K562 (cell line): ENCODE measurements at regions not wholly inside any gene's neighbourhood (a gene's known extent, or its start where the extent isn't known, plus 50 kb on each side); places are given as distances from the start of the nearest gene placed in this dataset.
"Not testable (repeated sequence)": the region's sequence is repeated elsewhere in the genome, so short reads cannot be mapped to it uniquely, and the experiment has no call there.

ENCODE experiments used
- ATAC-seq: fragments of 200-7000 bp; cut with Tn5 transposase; 3 replicates; pipeline ENCODE4 v1.9.1; 2020; ENCODE audit warnings: moderate library complexity
- BruUV-seq: library from RNA; stranded (reverse); fragments of 400-500 nt; replicated peaks from 2 replicates; lab custom pipeline; 2021; lab: Mats Ljungman, UMichigan
- CTCF ChIA-PET: fragments of 300-600 bp; formaldehyde crosslinking; extraction: SDS; loops from one replicate; lab custom pipeline; 2021; ENCODE audit warnings: low intra/inter-chr PET ratio; lab: Yijun Ruan, JAX
- POLR2A ChIA-PET: fragments of 300-600, 350-650 bp; sonication (Branson Sonifier 250); formaldehyde crosslinking; extraction: SDS; loops from one replicate; lab custom pipeline; 2021; ENCODE audit warnings: antibody characterized with exemption, inconsistent platforms; lab: Yijun Ruan, JAX
- DNase-seq, 4 experiments: peaks; one replicate each; pipeline versions ENCODE4 v3.0.0 to v3.0.0-alpha.2; 2011 to 2018; ENCODE audit warnings: low spot score in 3 of 4, mixed read lengths in 3 of 4; ENCODE audit errors: extremely low read depth in 1 of 4
- FAIRE-seq: peaks from 2 replicates; lab custom pipeline; 2011; peaks lifted over from hg19 to GRCh38; lab: Jason Lieb, UNC
- H2AFZ ChIP-seq: 2 replicates; pipeline ENCODE4 v1.6.0; 2011; ENCODE audit warnings: low read depth, low read length, control low read depth, inconsistent platforms
- H3K27ac ChIP-seq: fragments of 200-600 bp; 3 replicates; pipeline ENCODE4 v1.8.0; 2011; ENCODE audit warnings: low read depth, mild to moderate bottlenecking, control low read depth, inconsistent platforms, low read length, moderate library complexity, mixed read lengths; ENCODE audit errors: extremely low read depth
- H3K27me3 ChIP-seq, 2 experiments: fragments of 300-600 bp in 1 of 2; 2 replicates in 1 of 2; 3 replicates in 1 of 2; pipeline versions ENCODE4 v1.6.0 to v1.8.0; 2011; ENCODE audit warnings: inconsistent platforms in 2 of 2, low read length in 2 of 2, mild to moderate bottlenecking in 1 of 2, mixed read lengths in 1 of 2, moderate library complexity in 1 of 2; ENCODE audit not compliant: control insufficient read depth in 2 of 2, insufficient read depth in 2 of 2
- H3K36me3 ChIP-seq: fragments of 300-600 bp; 3 replicates; pipeline ENCODE4 v1.8.0; 2011; ENCODE audit warnings: mild to moderate bottlenecking, low read length, inconsistent platforms; ENCODE audit not compliant: control insufficient read depth, insufficient read depth
- H3K4me1 ChIP-seq, 2 experiments: fragments of 200-600 bp in 1 of 2; replicated peaks in 1 of 2; 2 replicates in 1 of 2; 3 replicates in 1 of 2; pipeline versions ENCODE4 v1.5.1 to v1.8.0; 2011; ENCODE audit warnings: inconsistent platforms in 2 of 2, low read length in 2 of 2, mild to moderate bottlenecking in 1 of 2, mixed read lengths in 1 of 2, moderate library complexity in 1 of 2; ENCODE audit not compliant: control insufficient read depth in 2 of 2, insufficient read depth in 2 of 2
- H3K4me2 ChIP-seq: 2 replicates; pipeline ENCODE4 v1.6.1; 2011; ENCODE audit warnings: low read length, control low read depth, inconsistent platforms, mixed read lengths; ENCODE audit not compliant: insufficient read depth
- H3K4me3 ChIP-seq: fragments of 200-600 bp; sonication (generic), shearing (Covaris generic); 2 replicates; pipeline ENCODE4 v1.5.1; 2016; ENCODE audit warnings: control low read depth, inconsistent platforms
- H3K79me2 ChIP-seq: fragments of 200-600 bp; 3 replicates; pipeline ENCODE4 v1.8.0; 2011; ENCODE audit warnings: low read length, inconsistent platforms; ENCODE audit not compliant: control insufficient read depth, insufficient read depth
- H3K9ac ChIP-seq, 2 experiments: 2 replicates each; pipeline versions ENCODE4 v1.6.0 to v1.6.1; 2011; ENCODE audit warnings: low read depth in 2 of 2, low read length in 2 of 2, control low read depth in 1 of 2, inconsistent platforms in 1 of 2, mild to moderate bottlenecking in 1 of 2, mixed read lengths in 1 of 2; ENCODE audit not compliant: insufficient read depth in 1 of 2
- H3K9me1 ChIP-seq: one replicate; pipeline ENCODE4 v1.6.0; 2011; ENCODE audit warnings: inconsistent platforms, mild to moderate bottlenecking, low read length, moderate library complexity; ENCODE audit not compliant: control insufficient read depth, insufficient read depth
- H3K9me3 ChIP-seq: replicated peaks from 2 replicates; pipeline ENCODE4 v1.5.1; 2011; ENCODE audit warnings: low read depth, low read length, inconsistent platforms; ENCODE audit not compliant: control insufficient read depth, insufficient read depth
- H4K20me1 ChIP-seq: replicated peaks from 2 replicates; pipeline ENCODE4 v1.6.1; 2011; ENCODE audit warnings: low read length, inconsistent platforms, mixed read lengths; ENCODE audit not compliant: control insufficient read depth, insufficient read depth
- CC2D1A ChIP-seq: fragments of 450-650 bp; IDR thresholded peaks from 2 replicates; pipeline ENCODE4 v1.6.1; 2017; ENCODE audit warnings: mild to moderate bottlenecking
- CHD2 ChIP-seq: IDR thresholded peaks from 2 replicates; pipeline ENCODE4 v1.6.1; 2011; ENCODE audit warnings: low read depth, low read length
- FOXA3 ChIP-seq, 2 experiments: fragments of 450-650 bp in 1 of 2; sonication (generic) in 1 of 2; formaldehyde crosslinking; IDR thresholded peaks in 1 of 2; conservative IDR thresholded peaks in 1 of 2; 2 replicates each; pipeline versions ENCODE4 v1.4.0 to v1.8.0; 2020 to 2022; ENCODE audit warnings: mild to moderate bottlenecking in 2 of 2, missing genetic modification reagents in 1 of 2
- HNRNPL ChIP-seq: fragments of 200-400 bp; formaldehyde crosslinking; IDR thresholded peaks from 2 replicates; pipeline ENCODE4 v1.6.1; 2017; ENCODE audit warnings: low read depth, mild to moderate bottlenecking, low read length
- MAFK ChIP-seq: IDR thresholded peaks from 2 replicates; pipeline ENCODE4 v1.6.1; 2011; ENCODE audit warnings: low read length, improper control_type of control experiment
- MEF2A ChIP-seq: IDR thresholded peaks from 2 replicates; pipeline ENCODE4 v1.6.1; 2011; ENCODE audit warnings: low read depth, mild to moderate bottlenecking, low read length, moderate library complexity; ENCODE audit not compliant: control insufficient read depth
- MXD1 ChIP-seq: fragments of 250-450 bp; sonication (Bioruptor Pico); IDR thresholded peaks from 2 replicates; pipeline ENCODE4 v1.8.0; 2021; ENCODE audit warnings: borderline replicate concordance, mild to moderate bottlenecking, moderate library complexity; ENCODE audit not compliant: poor library complexity, severe bottlenecking
- NFIC ChIP-seq: fragments of 450-650 bp; IDR thresholded peaks from 2 replicates; pipeline ENCODE4 v1.6.1; 2017; ENCODE audit warnings: mild to moderate bottlenecking, inconsistent platforms
- NR3C1 ChIP-seq: sonication (generic); formaldehyde crosslinking; IDR thresholded peaks from 2 replicates; pipeline ENCODE4 v1.8.1; 2022; ENCODE audit warnings: missing genetic modification reagents
- SPI1 ChIP-seq: IDR thresholded peaks from 2 replicates; pipeline ENCODE4 v1.6.1; 2011; ENCODE audit warnings: low read depth, low read length, control low read depth, borderline replicate concordance
- TCFL5 ChIP-seq: fragments of 250-450 bp; sonication (Bioruptor Pico); conservative IDR thresholded peaks from 2 replicates; pipeline ENCODE4 v1.6.1; 2021; ENCODE audit warnings: mild to moderate bottlenecking, moderate library complexity, matching md5 sums
- ZFP30 ChIP-seq: fragments of 250-450 bp; sonication (Bioruptor Pico); IDR thresholded peaks from 2 replicates; pipeline ENCODE4 v1.8.0; 2022; ENCODE audit warnings: moderate library complexity, mild to moderate bottlenecking, inconsistent platforms, borderline replicate concordance
- ZNF431 ChIP-seq: sonication (generic); formaldehyde crosslinking; IDR thresholded peaks from 2 replicates; pipeline ENCODE4 v1.8.0; 2022; ENCODE audit warnings: mild to moderate bottlenecking, missing genetic modification reagents
- ZNF764 ChIP-seq: fragments of 250-450 bp; sonication (Bioruptor Pico); IDR thresholded peaks from 2 replicates; pipeline ENCODE4 v1.4.0; 2020; ENCODE audit warnings: low read depth, mild to moderate bottlenecking, moderate library complexity
- WGBS: fragments of 100-300 bp; shearing (Covaris generic); methylation state at CpG from one replicate; pipeline ENCODE4 v1.1.6; 2016; ENCODE audit warnings: low coverage, mixed read lengths; ENCODE audit not compliant: insufficient coverage; ENCODE audit errors: missing lambda C conversion rate; 5-methylcytosine and 5-hydroxymethylcytosine counted together
- in situ Hi-C: fragments of 300-500 bp; cut with MboI; formaldehyde crosslinking; loops from 4 replicates; pipeline ENCODE4 v1.15.0; 2018; ENCODE audit warnings: inconsistent platforms, mixed read lengths
- intact Hi-C: fragments of 100-400 bp; cut with micrococcal nuclease; formaldehyde crosslinking; loops from 2 replicates; pipeline ENCODE4 v1.14.2; 2022

- H3K4me2 ChIP-seq, H3K9me3 ChIP-seq, intact Hi-C loops, H3K9me1 ChIP-seq, H3K36me3 ChIP-seq, FAIRE-seq, H3K27me3 ChIP-seq, H3K4me3 ChIP-seq, H2AFZ ChIP-seq, H4K20me1 ChIP-seq, BruUV-seq, H3K27ac ChIP-seq, H3K79me2 ChIP-seq, CTCF ChIA-PET, DNase-seq, ATAC-seq, in situ Hi-C loops, H3K9ac ChIP-seq, H3K4me1 ChIP-seq: not testable (repeated sequence)
- POLR2A ChIA-PET = interaction anchor here (0.6 kb wide), 1 partner anchor 12 kb away, joined by 3 read pairs; no protein-coding TSS in a partner anchor
- TF ChIP-seq NFIC (peak; percentile 17; the same call in 1 of the 2 replicates), ZNF431 (peak; percentile 90)
Observed at GRCh38 chr3:177628095-177628719, 430.9 kb upstream of the TBL1XR1 start.

GRCh38 chr3:177629276-177629675 is 432.0 kb upstream of the TBL1XR1 start:
- Histone ChIP-seq H3K4me1 (no peaks in the 10 kb centered on the region), H3K9me1 (no peaks in the 10 kb centered on the region), H3K9ac (no peak overlapping the region), H3K27ac (no peak overlapping the region), H2AFZ (no peak overlapping the region), H4K20me1 (no peaks in the 10 kb centered on the region), H3K4me2 (no peak overlapping the region), H3K27me3 (no peaks in the 10 kb centered on the region), H3K79me2 (no peaks in the 10 kb centered on the region), H3K9me3 (no peaks in the 10 kb centered on the region), H3K4me3 (no peak overlapping the region), H3K36me3 (no peaks in the 10 kb centered on the region)
- no peak for TF ChIP-seq SPI1
- TF ChIP-seq HNRNPL = no peak
- no peak for TF ChIP-seq ZNF764 (CRISPR knock-in tag)
- TF ChIP-seq MXD1 (CRISPR knock-in tag) = no peak
- no peak for TF ChIP-seq MEF2A
- TF ChIP-seq CC2D1A = no peak
- no peak for TF ChIP-seq FOXA3 (CRISPR knock-in tag; conservative IDR thresholded peaks at IDR 0.05 in 1 of 2, IDR thresholded peaks at IDR 0.05 in 1 of 2)
- TF ChIP-seq CHD2 = no peak
- no peak for TF ChIP-seq TCFL5 (CRISPR knock-in tag)
- no peak for TF ChIP-seq MAFK
- TF ChIP-seq ZFP30 (CRISPR knock-in tag) = no peak
- TF ChIP-seq NR3C1 (CRISPR knock-in tag) = no peak
- intact Hi-C loops = no loop called here
- ChIA-PET POLR2A (interaction anchor here (0.6 kb wide), 1 partner anchor 85 kb away, joined by 3 read pairs; no protein-coding TSS in a partner anchor), CTCF (no interaction called here)
- ATAC-seq = no peak
- in situ Hi-C loops = no loop called here
- no peak for DNase-seq
- WGBS = 23% methylated on average over 3 of the region's 3 CpGs
- BruUV-seq = no TSS peak
- FAIRE-seq = no peak
